ENCODE measurements at regions not wholly inside any gene's neighbourhood (a gene's known extent, or its start where the extent isn't known, plus 50 kb on each side); places are given as distances from the start of the nearest gene placed in this dataset.

DNA sequence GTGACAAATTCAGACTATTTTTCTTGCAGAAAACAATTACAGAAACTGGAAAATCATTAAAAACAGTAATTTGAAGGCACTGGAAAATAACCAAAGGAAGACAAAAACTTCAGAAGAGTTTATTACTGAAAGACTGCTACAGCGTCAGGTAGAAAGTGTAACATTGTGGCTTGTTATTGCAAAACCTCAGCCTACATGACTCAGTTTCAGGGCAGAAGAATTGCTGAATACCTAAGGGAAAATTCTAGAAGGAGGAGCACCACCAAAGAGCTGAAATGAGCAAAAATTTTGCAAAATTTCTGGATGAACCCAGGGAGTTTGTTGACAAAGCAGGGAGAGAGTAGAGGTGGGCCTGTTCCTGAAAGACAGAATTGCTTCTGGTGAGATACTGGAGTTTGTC lies 219.6 kb downstream of the C3orf38 start:
- no peak for TF ChIP-seq EZH2 (IDR thresholded peaks at IDR 0.05)
- TF ChIP-seq POLR2AphosphoS5 (IDR thresholded peaks at IDR 0.05; ENCODE audit: borderline replicate concordance, low read depth, low read length) = no peak

All from SK-N-MC (cell line).